ENCODE measurements at regions not wholly inside any gene's neighbourhood (a gene's known extent, or its start where the extent isn't known, plus 50 kb on each side); places are given as distances from the start of the nearest gene placed in this dataset.

DNA sequence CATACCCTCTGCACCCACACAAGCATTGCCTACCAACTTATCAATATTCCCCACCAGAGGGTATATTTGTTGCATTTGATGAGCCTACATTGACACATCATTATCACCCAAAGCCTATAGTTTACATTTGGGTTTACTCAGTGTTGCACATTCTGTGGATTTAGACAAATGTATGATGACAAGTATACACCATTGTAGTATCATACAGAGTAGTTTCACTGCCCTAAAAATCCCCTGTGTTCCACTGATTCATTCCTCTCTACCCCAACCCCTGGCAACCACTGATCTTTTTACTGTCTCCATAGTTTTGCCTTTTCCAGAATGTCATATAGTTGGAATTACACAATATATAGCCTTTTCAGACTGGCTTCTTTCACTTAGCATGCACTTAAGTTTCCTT, 85.7 kb upstream of the CPLX2 start:
- TF ChIP-seq POLR2A (IDR thresholded peaks at IDR 0.05) = no peak
- TF ChIP-seq, protein P1, sequence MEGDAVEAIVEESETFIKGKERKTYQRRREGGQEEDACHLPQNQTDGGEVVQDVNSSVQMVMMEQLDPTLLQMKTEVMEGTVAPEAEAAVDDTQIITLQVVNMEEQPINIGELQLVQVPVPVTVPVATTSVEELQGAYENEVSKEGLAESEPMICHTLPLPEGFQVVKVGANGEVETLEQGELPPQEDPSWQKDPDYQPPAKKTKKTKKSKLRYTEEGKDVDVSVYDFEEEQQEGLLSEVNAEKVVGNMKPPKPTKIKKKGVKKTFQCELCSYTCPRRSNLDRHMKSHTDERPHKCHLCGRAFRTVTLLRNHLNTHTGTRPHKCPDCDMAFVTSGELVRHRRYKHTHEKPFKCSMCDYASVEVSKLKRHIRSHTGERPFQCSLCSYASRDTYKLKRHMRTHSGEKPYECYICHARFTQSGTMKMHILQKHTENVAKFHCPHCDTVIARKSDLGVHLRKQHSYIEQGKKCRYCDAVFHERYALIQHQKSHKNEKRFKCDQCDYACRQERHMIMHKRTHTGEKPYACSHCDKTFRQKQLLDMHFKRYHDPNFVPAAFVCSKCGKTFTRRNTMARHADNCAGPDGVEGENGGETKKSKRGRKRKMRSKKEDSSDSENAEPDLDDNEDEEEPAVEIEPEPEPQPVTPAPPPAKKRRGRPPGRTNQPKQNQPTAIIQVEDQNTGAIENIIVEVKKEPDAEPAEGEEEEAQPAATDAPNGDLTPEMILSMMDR (IDR thresholded peaks at IDR 0.05) = no peak
- Histone ChIP-seq H3K36me3 (no peaks in the 10 kb centered on the region), H3K27me3 (no peaks in the 10 kb centered on the region), H3K4me1 (no peaks in the 10 kb centered on the region), H3K9me3 (no peaks in the 10 kb centered on the region), H3K27ac (no peak overlapping the region), H3K4me3 (no peak overlapping the region)
- ATAC-seq (no peak), DNase-seq (no peak)
- intact Hi-C loops (cut with DNase I) = no loop called here

DNA sequence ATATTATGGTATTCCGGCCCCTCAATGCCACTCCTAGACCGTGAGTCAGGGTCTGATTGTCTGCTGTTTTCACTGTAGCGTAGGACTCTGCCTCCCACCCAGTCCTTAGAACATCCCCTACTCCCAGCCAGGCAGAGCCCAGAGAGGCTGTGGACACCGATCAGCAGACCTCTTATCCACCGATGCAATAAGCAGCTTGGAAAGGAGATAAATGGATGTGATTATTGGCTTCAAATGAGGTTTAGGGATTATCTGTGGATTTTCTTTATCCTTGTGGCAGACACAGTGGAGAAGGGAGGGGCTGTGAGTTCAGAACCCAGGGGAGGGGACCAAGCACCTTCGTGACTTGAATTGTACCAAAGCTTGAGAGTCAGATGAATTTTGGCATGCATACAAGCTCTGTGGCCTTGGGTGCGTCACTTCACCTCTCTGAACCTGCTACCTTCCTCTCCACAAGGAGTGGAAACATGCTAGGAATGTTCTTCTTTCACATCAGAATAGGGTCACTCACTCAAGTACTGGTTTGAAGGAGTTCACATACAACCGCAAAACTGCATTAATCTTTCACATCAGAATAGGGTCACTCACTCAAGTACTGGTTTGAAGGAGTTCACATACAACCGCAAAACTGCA, 83.1 kb upstream of the CPLX2 start:
- intact Hi-C loops (cut with DNase I) = no loop called here
- WGBS (ENCODE audit: insufficient coverage, low coverage, low lambda C conversion rate, missing lambda C conversion rate) = 58% methylated on average over 8 of the region's 9 CpGs
- no peak for DNase-seq
- H3K36me3 ChIP-seq = no peaks in the 10 kb centered on the region
- no peak overlapping the region for H3K4me3 ChIP-seq
- TF ChIP-seq, protein P1 (IDR thresholded peaks at IDR 0.05) = no peak
- no peak for TF ChIP-seq POLR2A (IDR thresholded peaks at IDR 0.05)
- H3K27me3 ChIP-seq = no peaks in the 10 kb centered on the region
- ATAC-seq = no peak
- H3K27ac ChIP-seq = no peak overlapping the region
- no peaks in the 10 kb centered on the region for H3K4me1 ChIP-seq
- H3K9me3 ChIP-seq = no peaks in the 10 kb centered on the region

DNA sequence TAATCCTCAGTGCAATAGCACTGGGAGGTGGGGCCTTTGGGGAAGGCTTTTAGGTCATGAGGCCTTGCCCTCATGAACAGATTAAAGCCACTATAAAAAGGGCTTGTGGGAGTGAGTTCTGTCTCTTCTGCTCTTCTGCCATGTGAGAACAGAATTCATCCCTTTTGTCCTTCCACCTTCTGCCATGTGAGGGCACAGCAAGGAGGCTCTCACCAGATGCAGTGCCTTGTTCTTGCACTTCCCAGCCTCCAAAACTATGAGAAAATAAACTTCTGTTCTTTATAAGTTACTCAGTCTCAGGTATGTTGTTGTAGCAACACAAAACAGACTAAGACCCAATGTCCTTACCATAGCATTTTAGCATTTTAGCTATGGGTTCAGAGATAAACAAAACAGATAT, 81.7 kb upstream of the CPLX2 start:
- ATAC-seq = no peak
- H3K9me3 ChIP-seq = no peaks in the 10 kb centered on the region
- H3K36me3 ChIP-seq = no peaks in the 10 kb centered on the region
- H3K27me3 ChIP-seq = no peaks in the 10 kb centered on the region
- no peak for DNase-seq
- no peak overlapping the region for H3K27ac ChIP-seq
- H3K4me3 ChIP-seq = no peak overlapping the region
- intact Hi-C loops (cut with DNase I) = no loop called here
- no peak for TF ChIP-seq POLR2A (IDR thresholded peaks at IDR 0.05)
- TF ChIP-seq, protein P1 (IDR thresholded peaks at IDR 0.05) = no peak
- no peaks in the 10 kb centered on the region for H3K4me1 ChIP-seq

DNA sequence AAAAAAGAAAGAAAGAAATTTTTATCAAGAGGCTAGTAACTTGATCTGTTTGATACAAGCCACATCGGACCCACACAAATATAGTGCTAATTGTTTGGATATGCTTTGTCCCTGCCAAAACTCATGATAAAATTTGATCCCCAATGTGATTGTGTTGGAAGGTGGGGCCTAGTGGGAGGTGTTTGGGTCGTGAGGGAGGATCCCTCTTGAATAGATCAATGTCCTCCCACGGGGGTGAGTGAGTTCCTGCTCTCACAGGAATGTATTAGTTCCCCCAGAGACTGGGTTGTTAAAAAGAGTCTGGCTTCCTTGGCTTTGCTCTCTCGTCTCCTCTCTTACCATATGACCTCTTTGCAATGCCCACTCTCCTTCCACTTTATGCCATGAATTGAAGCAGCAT, 80.6 kb upstream of the CPLX2 start:
- ATAC-seq = no peak
- Histone ChIP-seq H3K4me3 (no peak overlapping the region), H3K36me3 (no peaks in the 10 kb centered on the region), H3K27me3 (peaks cover 0 to under 1% of the 10 kb centered on the region in 2 donors), H3K9me3 (no peaks in the 10 kb centered on the region), H3K27ac (no peak overlapping the region), H3K4me1 (no peaks in the 10 kb centered on the region)
- no peak for DNase-seq
- intact Hi-C loops (cut with DNase I) = no loop called here
- WGBS (ENCODE audit: insufficient coverage, low coverage, low lambda C conversion rate, missing lambda C conversion rate) = 46% methylated on average over 3 of the region's 4 CpGs
- TF ChIP-seq, protein P1 (IDR thresholded peaks at IDR 0.05) = no peak
- no peak for TF ChIP-seq POLR2A (IDR thresholded peaks at IDR 0.05)

DNA sequence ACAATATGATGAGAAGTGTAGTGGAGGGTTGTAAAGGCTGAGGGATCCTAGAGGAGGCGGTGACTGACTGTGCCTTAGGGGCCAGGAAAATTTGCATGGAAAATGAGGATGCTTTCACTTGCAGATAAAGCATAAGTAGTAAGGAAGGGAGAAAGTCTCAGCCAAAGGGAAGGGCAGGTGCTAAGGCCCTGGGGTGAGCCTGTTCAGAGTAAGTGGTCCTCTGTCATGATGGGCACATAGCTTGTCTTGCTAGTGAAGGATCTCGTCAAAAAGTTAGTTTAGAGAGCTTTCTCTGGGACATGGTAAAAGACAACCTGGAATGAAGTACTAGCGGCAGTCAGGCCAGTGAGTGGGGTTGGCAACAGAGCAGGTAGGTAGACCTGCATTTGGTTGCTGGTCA, 75.4 kb upstream of the CPLX2 start:
- intact Hi-C loops (cut with DNase I) = no loop called here
- ATAC-seq = no peak
- no peak for DNase-seq
- peaks cover 0 to 5% (median 0%) of the 10 kb centered on the region in 4 donors for H3K4me1 ChIP-seq
- H3K36me3 ChIP-seq = no peaks in the 10 kb centered on the region
- TF ChIP-seq, protein P1 (IDR thresholded peaks at IDR 0.05) = no peak
- TF ChIP-seq POLR2A (IDR thresholded peaks at IDR 0.05) = no peak
- H3K4me3 ChIP-seq = no peak overlapping the region
- peaks cover 0 to 26% of the 10 kb centered on the region in 2 donors for H3K27me3 ChIP-seq
- no peak overlapping the region for H3K27ac ChIP-seq
- H3K9me3 ChIP-seq = no peaks in the 10 kb centered on the region
- 61% methylated on average over 3 of the region's 3 CpGs for WGBS (ENCODE audit: insufficient coverage, low coverage, low lambda C conversion rate, missing lambda C conversion rate)

All from right lobe of liver (tissue), 6 donors.